ENCODE measurements at regions not wholly inside any gene's neighbourhood (a gene's known extent, or its start where the extent isn't known, plus 50 kb on each side); places are given as distances from the start of the nearest gene placed in this dataset.

DNA sequence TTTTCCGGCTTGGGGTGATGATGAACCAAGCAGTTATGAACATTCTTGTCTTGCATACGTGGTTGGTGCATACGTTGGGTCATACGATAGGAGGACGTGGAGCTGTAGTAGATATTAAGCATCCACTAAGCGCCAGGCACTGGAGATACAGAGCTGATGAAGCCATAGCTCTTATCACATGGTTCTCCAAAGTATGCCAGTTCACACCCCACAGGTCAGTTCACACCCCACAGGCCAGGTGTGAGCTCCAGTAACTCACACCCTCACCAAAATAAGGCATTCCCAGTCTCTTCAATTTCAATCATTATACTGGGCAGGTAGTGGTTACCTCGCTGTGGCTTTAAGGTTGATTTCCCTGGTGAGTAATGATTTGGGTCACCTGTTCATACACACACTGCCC, 335.5 kb downstream of the FOXL1 start:
- DNase-seq (ENCODE audit: low read depth), result no peak

DNA sequence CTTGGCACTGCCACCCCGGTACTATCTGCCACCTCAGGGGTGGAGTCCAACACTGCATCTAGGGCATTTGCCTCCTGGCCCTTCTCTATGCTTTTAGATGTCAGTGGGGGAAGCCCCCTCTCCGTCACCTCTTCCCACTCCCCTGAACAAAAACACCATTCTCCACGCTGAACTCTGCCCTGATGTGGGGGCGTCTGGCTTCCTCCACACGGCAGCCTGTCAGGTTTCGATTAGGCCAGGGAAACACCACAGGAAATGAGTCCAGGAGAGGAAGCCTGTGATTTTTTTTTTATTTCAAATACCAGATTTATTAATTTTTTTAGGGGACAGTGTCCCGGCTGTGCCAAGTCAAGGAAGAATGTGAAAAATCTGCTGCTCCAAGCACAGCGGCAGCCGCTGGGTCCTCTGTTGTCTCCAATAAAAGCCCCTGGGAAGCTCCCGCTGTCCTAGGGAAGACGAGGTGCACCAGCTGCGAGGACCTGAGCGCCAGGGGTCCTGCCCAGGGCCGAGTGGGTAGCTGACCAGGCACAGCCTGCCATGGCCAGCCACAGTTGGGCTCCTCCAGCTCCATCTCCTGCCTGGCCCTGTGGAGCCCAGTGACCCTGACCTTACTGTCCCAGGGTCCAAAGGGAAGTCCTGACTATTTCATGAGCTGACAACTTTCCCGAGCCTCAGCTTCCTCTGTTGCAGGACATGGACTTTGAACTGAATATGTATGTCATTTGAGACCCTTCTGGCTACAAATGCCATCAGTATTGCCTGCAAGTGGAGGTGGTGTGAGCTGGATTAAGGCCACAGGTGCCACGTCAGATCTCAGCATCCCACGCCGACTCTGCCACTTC, 336.7 kb downstream of the FOXL1 start:
- DNase-seq (ENCODE audit: low read depth), result no peak

DNA sequence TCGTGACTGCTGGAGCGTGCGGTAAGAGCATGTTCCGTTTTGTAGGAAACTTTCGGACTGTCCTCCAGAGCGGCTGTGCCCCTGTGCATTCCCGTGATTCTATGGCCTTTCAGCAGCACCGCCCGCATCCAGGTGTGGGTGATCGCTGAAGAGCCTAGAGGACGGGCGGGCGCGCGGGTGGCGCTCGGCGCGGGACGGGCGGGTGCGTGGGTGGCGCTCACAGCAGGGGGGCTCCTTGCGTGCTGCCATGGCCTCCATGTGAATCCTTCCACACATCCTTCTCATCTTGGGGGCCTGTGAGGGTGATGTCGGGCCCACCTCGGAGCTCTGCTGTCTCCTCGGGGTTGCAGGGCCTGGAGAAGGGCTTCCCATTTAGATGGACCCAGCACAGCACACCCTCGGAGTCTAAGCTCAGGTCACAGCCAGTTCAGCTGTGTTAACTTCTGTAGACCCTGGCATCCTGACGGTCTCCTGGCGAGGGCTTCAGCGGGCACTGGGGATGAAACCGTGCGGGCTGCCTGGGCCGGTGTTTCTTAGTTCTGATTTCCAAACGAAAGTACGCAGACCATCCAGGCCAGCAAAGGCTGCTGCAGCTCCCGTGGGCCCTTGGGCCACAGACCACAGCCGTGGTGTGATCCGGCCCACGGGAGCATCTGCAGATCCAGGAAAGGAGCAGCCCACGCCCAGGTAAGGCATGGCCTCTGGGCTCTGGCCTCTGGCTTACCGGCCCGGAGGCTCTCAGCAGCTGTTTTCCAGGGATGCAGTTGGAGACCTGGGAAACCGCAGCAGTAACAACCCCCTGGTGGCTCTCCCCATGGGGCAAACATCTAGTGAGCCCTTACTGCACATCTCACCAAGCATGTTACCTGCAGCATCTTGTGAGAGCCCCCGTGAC, 339.4 kb downstream of the FOXL1 start:
- no peak for DNase-seq (ENCODE audit: low read depth)

DNA sequence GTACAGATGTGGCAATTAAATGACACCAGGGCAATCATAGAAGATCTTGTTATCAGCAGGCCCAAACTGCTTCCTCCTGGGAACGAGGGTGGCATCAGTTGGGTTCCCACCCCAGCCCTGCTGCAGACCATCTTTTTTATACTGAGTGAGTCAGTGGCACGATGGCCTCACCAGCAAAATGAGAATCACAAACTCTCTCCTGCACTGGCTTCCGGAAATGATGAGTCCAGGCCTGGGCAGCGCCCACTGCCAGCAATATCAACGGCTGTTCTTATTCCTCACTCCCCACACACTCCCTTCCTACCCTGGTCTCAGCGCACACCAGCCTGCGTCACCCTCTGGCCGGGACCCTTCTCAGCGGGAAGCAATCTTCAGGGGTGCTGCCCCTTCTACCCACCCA, 340.3 kb downstream of the FOXL1 start:
- no peak for DNase-seq (ENCODE audit: low read depth)

DNA sequence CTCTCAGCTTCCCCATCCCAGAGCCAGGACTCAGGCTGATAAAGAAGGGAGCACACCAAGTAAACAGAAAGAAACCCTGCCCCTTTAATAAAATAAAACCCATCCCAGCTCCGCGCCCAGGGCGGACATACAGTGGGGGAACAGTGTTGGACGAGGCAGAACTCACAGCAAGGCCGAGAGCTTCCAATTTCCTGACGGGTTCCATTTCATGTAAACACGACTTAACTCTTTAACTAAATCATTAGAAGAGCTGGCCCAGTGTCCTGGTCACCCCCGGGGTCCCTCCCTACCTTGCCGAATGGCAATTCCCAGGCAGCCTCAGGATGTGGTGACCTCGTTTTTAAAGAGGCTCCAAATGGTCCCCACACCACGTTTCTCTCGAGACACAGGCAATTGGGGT, 340.7 kb downstream of the FOXL1 start:
- DNase-seq (ENCODE audit: low read depth), result no peak

DNA sequence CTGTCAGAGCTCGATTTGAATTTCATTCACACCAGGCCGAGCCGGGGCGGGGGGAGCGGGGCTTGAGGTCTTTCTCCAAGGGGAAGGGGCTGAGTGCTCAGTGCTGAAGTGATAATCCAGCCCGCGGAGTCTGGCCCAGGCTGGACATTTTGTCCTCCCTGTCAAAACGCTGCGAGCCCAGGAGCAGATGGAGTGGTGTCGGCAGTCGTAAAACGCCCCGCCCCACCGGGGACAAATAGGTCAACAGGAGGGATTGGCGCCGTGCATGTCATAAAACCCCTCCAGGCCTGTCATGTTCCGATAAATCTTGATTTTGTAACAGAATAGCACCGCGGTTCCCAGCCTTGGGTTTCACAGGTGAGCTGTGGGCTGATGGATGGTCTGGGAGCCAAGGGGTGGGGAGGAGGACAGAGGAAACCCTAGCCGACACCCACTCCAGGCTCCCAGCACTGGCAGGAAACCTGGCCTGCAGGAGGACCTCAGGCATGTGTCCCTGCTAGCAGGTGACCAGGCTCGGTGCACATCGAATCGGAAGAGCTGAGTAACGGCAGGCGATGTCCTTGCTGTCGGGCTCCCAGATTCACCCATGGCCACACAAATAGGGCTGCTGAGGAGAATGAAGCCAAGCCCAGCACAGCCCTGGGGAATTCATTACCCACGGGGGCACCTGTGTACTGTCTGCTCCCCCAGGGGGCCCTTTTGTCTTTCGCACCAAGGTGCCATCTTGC, 341.4 kb downstream of the FOXL1 start:
- DNase-seq (ENCODE audit: low read depth), result no peak

DNA sequence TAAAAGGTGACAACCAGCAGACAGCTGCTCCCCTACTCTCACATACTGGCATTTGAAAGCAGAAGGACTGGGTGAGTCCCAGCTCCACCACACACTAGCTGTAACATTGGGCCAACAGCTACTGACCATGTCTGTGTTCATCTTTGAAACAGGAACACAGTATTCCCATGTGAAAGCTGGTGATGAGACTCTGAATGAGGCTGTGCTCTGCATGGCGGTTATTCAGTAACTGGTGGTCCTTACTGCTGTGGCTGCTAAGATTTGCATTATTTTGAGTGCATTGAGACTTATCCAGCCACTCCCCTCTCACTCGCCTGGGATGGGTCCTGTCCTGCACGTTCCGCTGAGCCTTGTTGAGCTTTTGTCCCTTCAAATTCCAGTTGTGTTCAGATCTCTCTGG, 342.9 kb downstream of the FOXL1 start:
- DNase-seq (ENCODE audit: low read depth), result no peak

DNA sequence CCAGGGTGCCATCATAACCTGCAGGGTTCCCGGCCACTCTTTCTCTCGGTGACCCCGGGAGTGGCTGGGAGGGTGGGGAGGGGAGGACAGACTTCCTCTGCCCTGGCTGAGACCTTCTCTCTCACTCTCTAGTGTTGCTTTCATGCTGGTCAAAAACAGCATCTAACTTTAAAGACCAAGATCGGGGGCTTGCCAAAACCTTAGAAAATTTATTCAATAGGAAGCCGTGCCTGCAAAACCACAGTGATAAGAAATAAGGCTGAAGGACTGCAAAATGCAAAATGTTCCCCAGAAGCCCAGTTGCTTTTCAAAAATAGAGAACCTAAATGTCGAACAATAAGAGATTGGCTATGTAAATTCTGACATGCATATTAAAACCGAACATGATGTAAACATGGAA, 344.0 kb downstream of the FOXL1 start:
- no peak for DNase-seq (ENCODE audit: low read depth)

DNA sequence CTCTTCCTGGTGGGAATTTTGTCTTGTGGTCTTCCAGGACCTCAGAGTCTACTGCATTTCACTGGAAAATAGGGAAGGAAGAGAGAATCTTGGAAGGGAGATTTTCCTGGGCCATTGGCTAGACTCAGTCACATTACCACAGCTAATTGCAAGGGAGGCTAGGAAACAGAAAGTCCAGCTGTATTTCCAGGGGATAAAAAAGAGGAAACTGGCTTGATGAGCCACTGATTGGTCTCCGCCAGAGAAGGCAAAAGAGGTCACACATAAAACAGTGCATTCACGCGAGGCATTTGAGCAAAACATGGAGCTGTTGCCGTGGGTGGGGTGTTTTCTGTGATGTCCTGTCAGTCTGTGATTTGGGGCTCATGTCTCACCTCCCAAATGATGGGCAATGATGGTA, 345.3 kb downstream of the FOXL1 start:
- DNase-seq (ENCODE audit: low read depth), result no peak

DNA sequence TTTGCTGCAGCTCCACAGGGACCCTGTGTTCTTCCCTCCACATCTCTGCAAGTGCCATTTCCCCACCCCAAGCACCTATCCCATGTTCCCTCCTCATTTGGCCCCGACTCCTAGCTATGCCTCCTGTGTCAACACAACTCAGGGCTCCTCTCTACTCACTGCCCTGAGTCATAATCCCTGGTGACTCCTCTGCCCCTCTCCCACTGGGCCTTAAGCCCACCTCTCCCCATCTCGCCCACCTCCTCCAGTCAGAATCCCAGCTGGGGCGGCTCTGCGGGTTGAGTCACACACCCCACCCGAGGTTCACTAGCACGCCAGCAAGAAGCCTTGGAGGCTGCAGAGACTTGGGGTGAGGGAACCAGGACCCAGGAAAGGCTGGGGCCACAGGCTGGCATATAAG, 346.2 kb downstream of the FOXL1 start:
- DNase-seq (ENCODE audit: low read depth), result no peak

DNA sequence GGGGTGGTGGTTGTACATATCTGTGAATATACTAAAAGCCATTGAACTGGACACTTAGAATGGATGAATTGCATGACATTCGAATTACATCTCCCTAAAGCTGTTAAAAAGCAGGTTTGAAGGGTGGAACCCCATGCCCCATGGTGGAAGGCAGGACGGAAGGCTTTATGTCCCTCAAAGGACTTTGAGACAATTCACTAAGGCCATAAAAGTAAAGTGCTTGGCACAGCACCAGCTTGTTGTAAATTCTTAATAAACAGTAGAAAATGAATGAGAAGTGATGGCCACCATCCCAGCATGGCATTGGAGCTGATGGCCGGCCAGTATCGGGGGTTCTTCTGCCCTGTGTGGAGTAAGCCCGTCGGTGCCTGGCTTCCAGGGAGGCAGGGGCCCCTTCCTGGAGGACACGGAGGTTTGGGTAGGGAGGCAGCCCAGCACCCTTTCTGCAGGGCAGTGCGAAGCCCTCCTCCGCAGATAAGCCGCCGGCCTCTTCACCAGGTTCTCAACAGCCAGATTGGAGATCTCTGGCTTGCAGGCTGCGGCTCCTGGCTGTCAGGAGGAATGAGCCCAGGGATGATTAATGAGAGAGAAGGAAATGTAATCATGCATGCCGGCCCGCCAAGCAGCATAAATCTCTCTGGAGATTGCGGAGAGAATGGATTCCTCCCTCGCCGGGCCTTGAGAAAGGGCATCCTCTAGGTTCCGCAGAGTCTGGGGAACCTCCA, 346.9 kb downstream of the FOXL1 start:
- DNase-seq (ENCODE audit: low read depth), result no peak

DNA sequence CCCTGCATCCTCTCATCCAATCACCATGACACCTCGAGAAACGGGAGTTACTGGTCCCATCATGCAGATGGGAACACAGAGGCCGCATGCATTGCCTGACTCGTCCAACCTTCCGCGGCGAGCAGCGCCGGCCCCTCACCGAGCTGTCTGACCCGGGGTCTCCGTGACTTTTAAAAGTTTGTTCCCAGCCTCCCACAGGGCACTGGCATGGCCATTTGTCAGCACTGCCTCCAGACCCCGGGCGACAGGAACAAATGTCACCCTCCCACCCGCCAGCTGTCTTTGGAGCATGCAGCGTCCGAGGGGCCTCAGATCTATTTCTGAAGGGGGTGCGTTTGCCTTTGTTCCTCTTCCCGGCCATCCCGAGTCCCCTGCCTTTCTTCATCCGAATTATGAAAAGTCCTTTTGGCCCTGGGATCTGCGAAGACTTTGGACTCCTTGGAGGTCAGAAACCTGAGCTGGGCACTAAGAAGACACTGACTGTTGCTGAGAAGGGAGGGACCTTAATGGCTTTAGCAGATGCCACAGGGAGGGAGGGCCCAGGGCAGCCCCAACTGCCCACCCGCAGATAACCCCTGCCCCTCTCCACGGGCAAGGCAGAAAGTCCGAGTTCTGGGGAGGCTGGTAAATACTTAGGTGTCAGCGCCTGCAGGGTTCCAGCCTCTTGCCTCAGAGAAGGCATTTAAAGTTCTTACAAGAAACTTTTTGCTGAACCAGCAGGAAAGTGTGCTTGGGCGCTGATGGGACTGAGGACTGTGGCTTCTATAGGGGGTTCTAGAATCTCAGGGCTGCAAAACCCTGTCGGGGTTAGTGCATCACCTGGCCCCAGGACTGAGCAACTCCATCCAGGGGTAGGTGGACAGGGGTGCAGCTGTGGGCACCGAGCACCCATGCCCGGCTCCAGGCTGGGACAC, 348.1 kb downstream of the FOXL1 start:
- no peak for DNase-seq (ENCODE audit: low read depth)

DNA sequence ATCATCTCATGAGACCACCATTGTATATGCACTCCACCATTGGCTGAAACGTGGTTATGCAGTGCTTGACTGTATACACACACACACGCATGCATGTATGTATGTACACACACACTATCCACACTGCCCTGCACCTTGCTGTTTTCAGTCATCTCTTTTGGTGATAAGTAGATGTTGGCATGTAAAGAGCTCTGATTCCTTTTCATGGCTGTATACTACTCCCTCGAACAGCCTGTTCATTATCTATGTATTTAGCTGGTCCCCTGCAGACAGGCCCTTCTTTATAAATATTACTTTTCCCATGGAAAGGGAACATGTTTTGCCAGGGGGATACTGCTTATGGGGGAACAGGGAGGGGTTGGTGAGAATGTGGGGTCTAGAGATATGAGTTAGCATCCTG, 349.4 kb downstream of the FOXL1 start:
- DNase-seq (ENCODE audit: low read depth), result no peak

DNA sequence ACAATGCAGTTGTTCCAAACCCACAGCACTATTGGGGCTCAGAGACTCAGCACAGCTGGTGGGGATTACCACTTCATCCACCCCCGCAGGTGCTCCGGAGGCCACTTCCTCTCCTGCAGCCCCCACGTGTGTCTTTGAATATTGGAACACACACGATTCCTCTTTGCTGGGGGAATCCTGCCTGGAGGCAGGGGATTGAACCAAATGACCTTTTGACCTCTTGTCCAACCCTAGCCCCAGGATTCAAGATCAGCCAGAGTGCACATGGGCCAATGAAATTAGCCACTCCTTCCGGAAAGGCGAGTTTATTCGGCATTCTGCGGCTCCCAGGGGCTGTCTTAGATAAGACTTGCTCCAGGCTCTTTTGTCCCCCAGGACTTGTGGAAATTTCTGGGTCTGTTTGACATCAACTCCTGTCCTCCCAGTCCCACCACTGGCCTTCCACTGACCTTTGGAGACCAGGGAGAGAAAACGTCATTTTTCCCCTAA, 350.2 kb downstream of the FOXL1 start:
- DNase-seq (ENCODE audit: low read depth), result no peak

DNA sequence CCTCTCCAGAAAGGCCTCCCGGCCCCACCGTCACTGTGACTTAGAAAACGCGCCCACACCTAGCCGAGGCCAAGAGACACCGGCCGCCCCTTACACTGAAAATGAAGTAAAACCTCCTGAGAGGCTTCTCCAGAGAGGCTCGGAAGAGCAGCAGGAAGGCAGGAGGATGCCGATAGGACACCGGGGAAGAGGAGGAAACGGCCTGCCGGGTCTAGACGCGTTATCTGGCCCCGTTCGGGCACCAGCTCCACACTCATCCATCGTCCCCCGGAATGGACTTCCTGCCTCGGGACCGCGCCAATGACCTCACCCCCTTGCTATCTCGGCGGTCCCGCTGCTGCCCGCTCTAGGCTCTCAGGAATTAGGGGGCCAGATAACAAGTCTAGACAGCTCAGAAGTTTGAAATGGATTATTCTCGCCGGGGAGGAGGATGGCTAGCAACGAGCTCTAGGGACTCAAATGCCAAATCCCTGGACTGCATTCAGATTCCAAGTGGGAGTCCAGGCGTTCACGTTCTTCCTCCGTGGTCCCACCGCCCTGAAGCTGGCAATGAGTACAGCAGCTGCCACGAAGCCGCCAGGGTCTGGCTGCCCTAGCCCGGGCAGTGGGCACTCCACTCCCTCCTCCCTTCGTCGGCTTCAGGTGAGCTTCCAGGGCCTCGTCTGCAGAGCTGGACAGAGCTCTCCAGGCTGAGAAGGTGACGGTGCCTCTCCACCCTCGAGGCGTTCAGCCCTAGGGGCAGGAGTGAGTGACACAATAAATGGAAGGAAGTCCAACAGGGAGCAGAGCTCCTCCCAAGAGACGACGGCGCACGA, 350.9 kb downstream of the FOXL1 start:
- no peak for DNase-seq (ENCODE audit: low read depth)

DNA sequence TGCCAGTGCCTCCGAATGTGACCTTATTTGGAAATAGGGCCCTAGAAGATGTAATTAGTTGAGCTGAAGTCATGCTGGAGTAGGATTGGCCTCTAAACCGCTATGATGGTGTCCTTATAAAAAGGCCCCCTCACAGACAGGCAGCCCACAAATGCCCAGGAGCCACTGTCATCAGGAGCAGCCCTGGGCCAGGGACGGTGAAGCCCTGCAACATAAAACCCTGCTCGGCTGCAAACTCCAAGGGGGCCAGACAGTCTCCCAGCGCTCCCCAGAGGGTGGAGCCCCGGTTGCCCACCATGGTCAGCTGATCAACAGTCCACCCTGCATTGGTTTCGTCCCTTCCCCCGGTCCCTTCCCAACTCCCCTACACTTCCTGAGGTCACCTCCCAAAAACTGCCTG, 351.7 kb downstream of the FOXL1 start:
- DNase-seq (ENCODE audit: low read depth), result no peak

DNA sequence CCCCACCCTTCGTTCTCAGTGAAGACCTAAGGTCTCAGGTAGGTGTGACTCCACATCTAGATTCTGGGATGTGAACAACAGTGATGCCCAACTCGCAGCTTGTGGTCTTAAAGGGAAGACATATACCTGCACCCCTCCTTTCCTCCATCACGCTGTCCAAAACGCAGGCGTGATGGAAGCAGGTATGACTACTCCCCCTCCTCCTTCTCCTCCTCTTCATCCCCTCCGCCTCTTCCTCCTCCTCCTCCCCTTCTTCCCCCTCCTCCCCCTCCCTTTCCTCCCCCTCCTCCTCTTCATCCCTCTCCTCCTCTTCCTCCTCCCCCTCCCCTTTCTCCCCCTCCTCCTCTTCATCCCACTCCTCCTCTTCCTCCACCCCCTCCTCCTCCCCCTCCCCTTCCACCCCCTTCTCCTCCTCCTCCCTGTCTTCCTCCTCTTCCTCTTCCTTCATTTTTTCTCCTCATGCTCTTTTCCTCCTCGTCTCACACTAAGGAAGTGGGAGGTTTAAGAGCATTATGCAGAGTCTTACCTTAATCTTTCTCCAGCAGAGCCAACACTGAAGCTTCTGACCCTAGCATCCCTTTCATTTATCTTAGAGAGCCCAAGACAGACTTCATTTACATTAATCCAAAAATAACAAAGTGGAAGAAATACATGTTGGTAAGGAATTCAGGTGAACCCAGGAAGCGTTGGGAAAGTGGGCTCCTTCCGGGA, 352.5 kb downstream of the FOXL1 start:
- no peak for DNase-seq (ENCODE audit: low read depth)

DNA sequence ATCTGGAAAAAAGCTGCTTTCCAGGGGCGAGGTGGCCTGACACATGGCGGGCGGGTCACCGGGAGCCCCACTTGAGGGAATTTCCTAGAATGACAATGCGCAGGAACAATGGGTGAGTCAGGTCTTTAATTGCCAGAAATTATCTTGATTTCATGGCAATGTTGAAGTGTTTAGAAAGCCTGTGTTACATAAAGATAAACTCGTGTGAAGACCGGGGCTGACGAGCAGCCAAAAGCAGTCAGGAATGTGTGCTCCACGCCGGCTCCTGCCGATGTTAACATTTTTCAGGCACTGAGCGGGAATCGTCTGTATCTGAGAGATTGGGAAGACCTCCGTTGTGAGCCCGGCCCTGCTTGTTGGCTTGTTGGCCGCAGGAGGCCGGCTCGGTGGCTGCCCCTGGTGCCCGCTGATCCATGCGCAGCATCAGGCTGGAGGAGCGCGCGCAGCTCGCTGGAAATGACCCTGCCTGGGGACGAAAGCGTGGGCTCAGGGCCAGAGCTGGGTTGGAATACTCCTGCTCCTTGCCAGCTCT, 353.1 kb downstream of the FOXL1 start:
- DNase-seq (ENCODE audit: low read depth), result peak; percentile 71
